B cell (primary cell): ENCODE measurements at regions not wholly inside any gene's neighbourhood (a gene's known extent, or its start where the extent isn't known, plus 50 kb on each side); places are given as distances from the start of the nearest gene placed in this dataset.

Source experiments
- ATAC-seq: fragments of 200-7000 bp; cut with Tn5 transposase; one replicate; pipeline ENCODE4 v1.10.0; 2021; ENCODE audit warnings: low read depth, mild to moderate bottlenecking, moderate number of reproducible peaks, moderate library complexity
- CTCF ChIA-PET: fragments of 350-600 bp; sonication (Branson Sonifier 250); formaldehyde crosslinking; loops from one replicate; lab custom pipeline; 2021; ENCODE audit warnings: antibody characterized with exemption, inconsistent platforms; lab: Charles Lee
- POLR2A ChIA-PET: fragments of 350-600 bp; sonication (Branson Sonifier 250); formaldehyde crosslinking; loops from one replicate; lab custom pipeline; 2021; ENCODE audit warnings: antibody characterized with exemption; lab: Charles Lee
- DNase-seq: peaks from one replicate; pipeline ENCODE4 v3.0.0; 2013
- H2AFZ ChIP-seq: 2 replicates; pipeline ENCODE4 v1.6.1; 2012; ENCODE audit warnings: mild to moderate bottlenecking, low read depth, low read length; ENCODE audit not compliant: insufficient read depth, poor library complexity, severe bottlenecking
- H3K27ac ChIP-seq, 2 donors: 1 replicate in 1 of 2; 2 replicates in 1 of 2; pipeline ENCODE4 v1.5.1; 2012 to 2013; ENCODE audit warnings: low read length in 2 of 2, mild to moderate bottlenecking in 2 of 2, moderate library complexity in 1 of 2
- H3K27me3 ChIP-seq, 4 experiments: fragments of 200-600 bp in 1 of 4; sonication (generic) in 1 of 4; replicated peaks in 1 of 4; 1 replicate in 2 of 4; 2 replicates in 2 of 4; pipeline versions ENCODE4 v1.6.1 to v1.7.0; 2013 to 2016; ENCODE audit warnings: low read length in 3 of 4, mild to moderate bottlenecking in 2 of 4, mixed read lengths in 1 of 4, moderate library complexity in 1 of 4; ENCODE audit not compliant: insufficient read depth in 4 of 4, control insufficient read depth in 3 of 4; ENCODE audit errors: control extremely low read depth in 1 of 4
- H3K36me3 ChIP-seq, 2 experiments: replicated peaks in 1 of 2; 1 replicate in 1 of 2; 2 replicates in 1 of 2; pipeline versions ENCODE4 v1.6.1 to v1.7.1; 2013; ENCODE audit warnings: low read length in 1 of 2; ENCODE audit not compliant: insufficient read depth in 2 of 2, control insufficient read depth in 1 of 2; ENCODE audit errors: control extremely low read depth in 1 of 2, extremely low read depth in 1 of 2
- H3K4me1 ChIP-seq, 2 donors: fragments of 200-600 bp in 1 of 2; sonication (generic) in 1 of 2; 1 replicate in 1 of 2; 2 replicates in 1 of 2; pipeline versions ENCODE4 v1.5.1 to v1.6.1; 2013 to 2017; ENCODE audit warnings: low read length in 2 of 2; ENCODE audit not compliant: control insufficient read depth in 2 of 2, insufficient read depth in 2 of 2
- H3K4me2 ChIP-seq: replicated peaks from 2 replicates; pipeline ENCODE3; 2012; ENCODE audit warnings: mild to moderate bottlenecking, low read depth, low read length; ENCODE audit not compliant: poor library complexity, severe bottlenecking
- H3K4me3 ChIP-seq, 5 experiments: fragments of 200-600 bp in 1 of 5; sonication (generic) in 1 of 5; 1 replicate in 3 of 5; 2 replicates in 2 of 5; pipeline versions ENCODE4 v1.5.1 to v1.7.0; 2011 to 2016; ENCODE audit warnings: low read length in 4 of 5, mild to moderate bottlenecking in 4 of 5, low read depth in 2 of 5, control low read depth in 1 of 5, moderate library complexity in 1 of 5; ENCODE audit not compliant: insufficient read depth in 1 of 5; ENCODE audit errors: control extremely low read depth in 1 of 5, extremely low read depth in 1 of 5
- H3K79me2 ChIP-seq: fragments of 200-600 bp; sonication (generic); one replicate; pipeline ENCODE4 v1.6.0; 2016; ENCODE audit warnings: low read length; ENCODE audit not compliant: control insufficient read depth, insufficient read depth
- H3K9ac ChIP-seq: fragments of 200-600 bp; sonication (generic); 2 replicates; pipeline ENCODE4 v1.6.1; 2017; ENCODE audit warnings: mild to moderate bottlenecking, low read length, moderate library complexity
- H3K9me3 ChIP-seq, 3 donors: one replicate each; pipeline versions ENCODE4 v1.6.1 to v1.7.1; 2013; ENCODE audit warnings: low read length in 2 of 3; ENCODE audit not compliant: control insufficient read depth in 2 of 3, insufficient read depth in 1 of 3; ENCODE audit errors: control extremely low read depth in 1 of 3
- H4K20me1 ChIP-seq: 2 replicates; pipeline ENCODE4 v1.6.0; 2012; ENCODE audit warnings: mild to moderate bottlenecking, low read length; ENCODE audit not compliant: insufficient read depth, control insufficient read depth, poor library complexity, severe bottlenecking
- H3K27ac Mint-ChIP-seq: one replicate; pipeline ENCODE4 v1.8.0; 2021; ENCODE audit warnings: mixed read lengths
- H3K27me3 Mint-ChIP-seq: one replicate; pipeline ENCODE4 v1.8.0; 2021; ENCODE audit warnings: mixed read lengths
- H3K4me1 Mint-ChIP-seq: one replicate; pipeline ENCODE4 v1.8.0; 2021; ENCODE audit warnings: mixed read lengths
- H3K4me3 Mint-ChIP-seq: one replicate; pipeline ENCODE4 v1.8.0; 2021; ENCODE audit warnings: mixed read lengths
- H3K9me3 Mint-ChIP-seq: one replicate; pipeline ENCODE4 v1.8.0; 2022; ENCODE audit warnings: mixed read lengths; ENCODE audit not compliant: insufficient read depth
- EZH2 ChIP-seq: IDR thresholded peaks from 2 replicates; pipeline ENCODE4 v1.6.1; 2012; ENCODE audit warnings: borderline replicate concordance, low read depth, mild to moderate bottlenecking, moderate library complexity, low read length; ENCODE audit not compliant: insufficient read depth, poor library complexity, severe bottlenecking
- WGBS: methylation state at CpG from one replicate; pipeline ENCODE4 v1.1.5; 2013; ENCODE audit warnings: missing lambda C conversion rate; ENCODE audit not compliant: insufficient coverage; 5-methylcytosine and 5-hydroxymethylcytosine counted together
- intact Hi-C: fragments of 100-400 bp; cut with micrococcal nuclease; formaldehyde crosslinking; loops from one replicate; pipeline ENCODE4 v1.10.0; 2022
- TF ChIP-seq, protein P1 (sequence below): fragments of 200-600 bp; IDR thresholded peaks from one replicate; pipeline ENCODE4 v1.8.0; 2022; ENCODE audit warnings: antibody characterized with exemption, mild to moderate bottlenecking

- Histone ChIP-seq H2AFZ (no peak overlapping the region), H3K4me1 (peaks cover 0 to 6% of the 10 kb centered on the region in 2 donors), H3K9me3 (no peaks in the 10 kb centered on the region), H3K9ac (no peak overlapping the region), H4K20me1 (no peaks in the 10 kb centered on the region), H3K4me3 (no peak overlapping the region), H3K79me2 (no peaks in the 10 kb centered on the region), H3K27me3 (peaks cover 0 to 13% (median 4%) of the 10 kb centered on the region in 4 experiments), H3K4me2 (no peak overlapping the region), H3K27ac (no peak overlapping the region), H3K36me3 (no peaks in the 10 kb centered on the region)
- intact Hi-C loops = no loop called here
- ChIA-PET CTCF (no interaction called here), POLR2A (no interaction called here)
- Mint-ChIP-seq H3K9me3 (no peaks in the 10 kb centered on the region), H3K27ac (no peak overlapping the region), H3K4me3 (no peak overlapping the region), H3K27me3 (peaks cover 24% of the 10 kb centered on the region), H3K4me1 (no peaks in the 10 kb centered on the region)
- WGBS = 95% methylated on average over 9 of the region's 10 CpGs
- ATAC-seq = no peak
- TF ChIP-seq EZH2 = no peak
- TF ChIP-seq, protein P1, sequence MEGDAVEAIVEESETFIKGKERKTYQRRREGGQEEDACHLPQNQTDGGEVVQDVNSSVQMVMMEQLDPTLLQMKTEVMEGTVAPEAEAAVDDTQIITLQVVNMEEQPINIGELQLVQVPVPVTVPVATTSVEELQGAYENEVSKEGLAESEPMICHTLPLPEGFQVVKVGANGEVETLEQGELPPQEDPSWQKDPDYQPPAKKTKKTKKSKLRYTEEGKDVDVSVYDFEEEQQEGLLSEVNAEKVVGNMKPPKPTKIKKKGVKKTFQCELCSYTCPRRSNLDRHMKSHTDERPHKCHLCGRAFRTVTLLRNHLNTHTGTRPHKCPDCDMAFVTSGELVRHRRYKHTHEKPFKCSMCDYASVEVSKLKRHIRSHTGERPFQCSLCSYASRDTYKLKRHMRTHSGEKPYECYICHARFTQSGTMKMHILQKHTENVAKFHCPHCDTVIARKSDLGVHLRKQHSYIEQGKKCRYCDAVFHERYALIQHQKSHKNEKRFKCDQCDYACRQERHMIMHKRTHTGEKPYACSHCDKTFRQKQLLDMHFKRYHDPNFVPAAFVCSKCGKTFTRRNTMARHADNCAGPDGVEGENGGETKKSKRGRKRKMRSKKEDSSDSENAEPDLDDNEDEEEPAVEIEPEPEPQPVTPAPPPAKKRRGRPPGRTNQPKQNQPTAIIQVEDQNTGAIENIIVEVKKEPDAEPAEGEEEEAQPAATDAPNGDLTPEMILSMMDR = no peak
- DNase-seq = no peak
Measured at GRCh38 chr9:134258332-134258731, 67.9 kb upstream of the RXRA start.

DNA sequence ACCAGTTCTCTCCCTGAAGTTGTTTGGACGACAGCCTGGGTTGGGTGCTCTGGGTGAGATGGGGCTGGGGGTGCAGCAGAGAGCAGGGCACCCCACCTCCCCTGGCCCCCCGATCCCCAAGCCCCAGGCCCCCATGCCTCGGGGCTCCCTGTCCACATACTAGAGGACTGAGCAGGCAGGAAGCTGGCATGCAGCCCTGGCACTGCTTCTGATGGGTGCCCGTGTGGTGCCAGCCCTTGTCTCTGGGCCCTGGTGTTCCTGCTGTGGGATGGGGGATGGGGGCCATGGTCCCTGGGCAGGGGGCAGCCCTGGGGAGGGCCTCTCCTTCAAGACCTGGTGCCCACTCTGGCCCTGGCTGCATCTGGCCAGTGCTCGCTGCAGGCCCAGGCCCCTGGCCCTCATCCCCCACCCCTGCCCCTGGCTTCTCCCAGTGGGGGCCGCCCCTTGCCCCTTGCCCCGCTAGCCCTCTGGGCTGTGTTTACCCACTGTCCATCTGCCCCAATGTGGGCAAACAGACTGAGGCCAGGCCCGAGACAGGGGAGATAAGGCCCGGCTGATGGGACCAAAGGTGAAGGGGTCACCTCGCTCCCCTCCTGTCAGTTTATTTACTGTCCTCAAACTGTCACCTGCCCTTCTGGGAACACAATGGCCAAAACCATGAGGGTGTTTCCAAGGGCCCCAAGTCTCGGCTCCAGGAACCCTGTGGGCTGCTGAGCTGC, 67.3 kb upstream of the RXRA start:
- CTCF ChIA-PET = no interaction called here
- no peak for TF ChIP-seq EZH2
- TF ChIP-seq, protein P1 = no peak

More for the DNA sequence above, 67.3 kb upstream of the RXRA start:
- Histone ChIP-seq H3K4me1 (peaks cover 6 to 11% of the 10 kb centered on the region in 2 donors), H3K79me2 (no peaks in the 10 kb centered on the region), H3K4me2 (no peak overlapping the region), H3K9me3 (no peaks in the 10 kb centered on the region), H2AFZ (no peak overlapping the region), H4K20me1 (no peaks in the 10 kb centered on the region), H3K27me3 (peaks cover 0 to 19% (median 5%) of the 10 kb centered on the region in 4 experiments), H3K4me3 (no peak overlapping the region), H3K27ac (no peak overlapping the region), H3K9ac (no peak overlapping the region), H3K36me3 (no peaks in the 10 kb centered on the region)
- POLR2A ChIA-PET = no interaction called here
- Mint-ChIP-seq H3K9me3 (no peaks in the 10 kb centered on the region), H3K4me1 (peaks cover 4% of the 10 kb centered on the region), H3K4me3 (no peak overlapping the region), H3K27ac (no peak overlapping the region), H3K27me3 (peaks cover 25% of the 10 kb centered on the region)
- DNase-seq (no peak), ATAC-seq (no peak)
- intact Hi-C loops = no loop called here
- 94% methylated on average over 6 of the region's 11 CpGs for WGBS
